Fibroblast of lung (primary cell): ENCODE measurements at regions not wholly inside any gene's neighbourhood (a gene's known extent, or its start where the extent isn't known, plus 50 kb on each side); places are given as distances from the start of the nearest gene placed in this dataset.

Experiments used
- DNase-seq, 2 donors: peaks; one replicate each; pipeline versions ENCODE4 v3.0.0 to v3.0.0-alpha.2; 2010; ENCODE audit warnings: low read depth in 2 of 2
- H2AFZ ChIP-seq: 2 replicates; pipeline ENCODE4 v1.5.1; 2012; ENCODE audit warnings: low read length, control low read depth, inconsistent platforms
- H3K27ac ChIP-seq: 2 replicates; pipeline ENCODE4 v1.5.1; 2011; ENCODE audit warnings: low read length, control low read depth; ENCODE audit not compliant: insufficient read depth
- H3K27me3 ChIP-seq: 2 replicates; pipeline ENCODE4 v1.5.1; 2011; ENCODE audit warnings: mild to moderate bottlenecking, low read length; ENCODE audit not compliant: control insufficient read depth, insufficient read depth
- H3K36me3 ChIP-seq: 2 replicates; pipeline ENCODE4 v1.5.1; 2011; ENCODE audit warnings: low read length; ENCODE audit not compliant: control insufficient read depth, insufficient read depth
- H3K4me1 ChIP-seq: 2 replicates; pipeline ENCODE4 v1.5.1; 2011; ENCODE audit warnings: low read length; ENCODE audit not compliant: control insufficient read depth, insufficient read depth; ENCODE audit errors: extremely low read depth
- H3K4me2 ChIP-seq: 2 replicates; pipeline ENCODE4 v1.5.1; 2011; ENCODE audit warnings: low read length, control low read depth; ENCODE audit not compliant: insufficient read depth; ENCODE audit errors: extremely low read depth
- H3K4me3 ChIP-seq, 4 experiments: fragments of 200-600 bp in 1 of 4; sonication (generic) in 1 of 4; replicated peaks in 1 of 4; 2 replicates each; pipeline ENCODE4 v1.5.1; 2011 to 2016; ENCODE audit warnings: low read length in 4 of 4, low read depth in 3 of 4, mild to moderate bottlenecking in 3 of 4, control low read depth in 2 of 4, inconsistent platforms in 1 of 4, mixed read lengths in 1 of 4; ENCODE audit not compliant: insufficient read depth in 1 of 4; ENCODE audit errors: control extremely low read depth in 1 of 4
- H3K79me2 ChIP-seq: 2 replicates; pipeline ENCODE4 v1.5.1; 2012; ENCODE audit warnings: mild to moderate bottlenecking, low read length, inconsistent platforms; ENCODE audit not compliant: control insufficient read depth, insufficient read depth
- H3K9ac ChIP-seq: 2 replicates; pipeline ENCODE4 v1.5.1; 2011; ENCODE audit warnings: mild to moderate bottlenecking, low read length, control low read depth; ENCODE audit not compliant: insufficient read depth
- H3K9me3 ChIP-seq: 2 replicates; pipeline ENCODE4 v1.5.1; 2012; ENCODE audit warnings: low read depth, low read length; ENCODE audit not compliant: control insufficient read depth, insufficient read depth
- H4K20me1 ChIP-seq: 2 replicates; pipeline ENCODE4 v1.5.1; 2011; ENCODE audit warnings: low read length; ENCODE audit not compliant: control insufficient read depth, insufficient read depth; ENCODE audit errors: extremely low read depth
- EZH2 ChIP-seq: IDR thresholded peaks from 2 replicates; pipeline ENCODE4 v1.5.1; 2012; ENCODE audit warnings: low read length, control low read depth, mild to moderate bottlenecking; ENCODE audit errors: missing control alignments
- TF ChIP-seq, protein P1 (sequence below), 2 donors: IDR thresholded peaks in 1 of 2; conservative IDR thresholded peaks in 1 of 2; 1 replicate in 1 of 2; 2 replicates in 1 of 2; pipeline ENCODE4 v1.5.1; 2011 to 2012; ENCODE audit warnings: low read length in 2 of 2, control low read depth in 1 of 2, inconsistent platforms in 1 of 2, low read depth in 1 of 2, mild to moderate bottlenecking in 1 of 2

DNA sequence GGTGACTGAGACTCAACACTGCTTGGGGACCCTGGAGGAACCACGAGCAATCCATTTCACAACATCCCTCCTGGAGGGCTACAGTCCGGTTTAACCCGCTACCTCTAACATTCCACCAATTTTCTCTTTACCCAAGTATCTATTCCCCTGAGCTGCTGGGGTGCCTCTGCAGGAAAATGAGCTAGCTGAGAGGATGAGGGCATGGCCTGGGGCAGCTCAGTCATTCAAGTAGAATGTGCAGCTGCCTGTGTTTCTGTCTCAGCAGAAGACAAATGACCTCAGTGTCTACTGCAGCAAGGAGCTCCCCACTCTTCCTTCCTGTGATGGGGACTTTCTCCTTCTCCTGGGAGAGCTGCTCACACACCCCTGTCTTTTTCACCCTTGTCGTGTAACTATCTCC is 120.8 kb downstream of the ZNF518B start:
- Histone ChIP-seq H4K20me1 (no peaks in the 10 kb centered on the region), H3K4me2 (no peak overlapping the region), H3K4me3 (no peak overlapping the region), H3K27me3 (no peaks in the 10 kb centered on the region), H2AFZ (no peak overlapping the region), H3K9me3 (no peaks in the 10 kb centered on the region), H3K36me3 (no peaks in the 10 kb centered on the region), H3K27ac (no peak overlapping the region), H3K9ac (no peak overlapping the region), H3K4me1 (no peaks in the 10 kb centered on the region), H3K79me2 (no peaks in the 10 kb centered on the region)
- TF ChIP-seq, protein P1, sequence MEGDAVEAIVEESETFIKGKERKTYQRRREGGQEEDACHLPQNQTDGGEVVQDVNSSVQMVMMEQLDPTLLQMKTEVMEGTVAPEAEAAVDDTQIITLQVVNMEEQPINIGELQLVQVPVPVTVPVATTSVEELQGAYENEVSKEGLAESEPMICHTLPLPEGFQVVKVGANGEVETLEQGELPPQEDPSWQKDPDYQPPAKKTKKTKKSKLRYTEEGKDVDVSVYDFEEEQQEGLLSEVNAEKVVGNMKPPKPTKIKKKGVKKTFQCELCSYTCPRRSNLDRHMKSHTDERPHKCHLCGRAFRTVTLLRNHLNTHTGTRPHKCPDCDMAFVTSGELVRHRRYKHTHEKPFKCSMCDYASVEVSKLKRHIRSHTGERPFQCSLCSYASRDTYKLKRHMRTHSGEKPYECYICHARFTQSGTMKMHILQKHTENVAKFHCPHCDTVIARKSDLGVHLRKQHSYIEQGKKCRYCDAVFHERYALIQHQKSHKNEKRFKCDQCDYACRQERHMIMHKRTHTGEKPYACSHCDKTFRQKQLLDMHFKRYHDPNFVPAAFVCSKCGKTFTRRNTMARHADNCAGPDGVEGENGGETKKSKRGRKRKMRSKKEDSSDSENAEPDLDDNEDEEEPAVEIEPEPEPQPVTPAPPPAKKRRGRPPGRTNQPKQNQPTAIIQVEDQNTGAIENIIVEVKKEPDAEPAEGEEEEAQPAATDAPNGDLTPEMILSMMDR (conservative IDR thresholded peaks at IDR 0.05 in 1 of 2, IDR thresholded peaks at IDR 0.05 in 1 of 2; ENCODE audit: low read depth in 1 of 2, low read length in 2 of 2) = no peak
- no peak for TF ChIP-seq EZH2
- no peak for DNase-seq

DNA sequence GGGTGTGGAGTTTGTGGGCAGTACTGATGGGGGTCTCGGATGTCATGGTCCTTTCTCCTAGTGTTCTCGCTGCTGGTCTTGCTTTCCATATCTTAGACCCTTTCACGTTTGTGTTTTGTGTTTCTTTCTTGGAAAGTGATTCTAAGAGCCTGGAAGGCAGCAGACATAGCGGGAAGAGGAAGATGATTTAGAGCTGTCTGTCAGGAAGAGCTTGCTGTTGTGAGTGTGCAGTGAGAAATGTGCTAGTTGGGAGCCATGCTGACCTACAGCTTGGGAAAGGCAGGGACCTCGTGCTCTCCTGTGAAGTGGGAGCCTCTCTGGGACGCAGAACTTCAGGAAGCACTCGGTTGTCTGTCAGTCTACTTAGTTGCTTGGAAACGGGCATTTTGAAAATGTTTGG is 122.2 kb downstream of the ZNF518B start:
- no peak overlapping the region for H3K27ac ChIP-seq
- H3K79me2 ChIP-seq = no peaks in the 10 kb centered on the region
- TF ChIP-seq, protein P1 (conservative IDR thresholded peaks at IDR 0.05 in 1 of 2, IDR thresholded peaks at IDR 0.05 in 1 of 2; ENCODE audit: low read depth in 1 of 2, low read length in 2 of 2) = no peak
- no peak for TF ChIP-seq EZH2
- no peaks in the 10 kb centered on the region for H3K27me3 ChIP-seq
- no peaks in the 10 kb centered on the region for H3K9me3 ChIP-seq
- no peak overlapping the region for H3K4me3 ChIP-seq
- no peaks in the 10 kb centered on the region for H4K20me1 ChIP-seq
- no peaks in the 10 kb centered on the region for H3K36me3 ChIP-seq
- no peak overlapping the region for H2AFZ ChIP-seq
- no peak overlapping the region for H3K9ac ChIP-seq
- H3K4me2 ChIP-seq = no peak overlapping the region
- H3K4me1 ChIP-seq = no peaks in the 10 kb centered on the region
- no peak for DNase-seq

DNA sequence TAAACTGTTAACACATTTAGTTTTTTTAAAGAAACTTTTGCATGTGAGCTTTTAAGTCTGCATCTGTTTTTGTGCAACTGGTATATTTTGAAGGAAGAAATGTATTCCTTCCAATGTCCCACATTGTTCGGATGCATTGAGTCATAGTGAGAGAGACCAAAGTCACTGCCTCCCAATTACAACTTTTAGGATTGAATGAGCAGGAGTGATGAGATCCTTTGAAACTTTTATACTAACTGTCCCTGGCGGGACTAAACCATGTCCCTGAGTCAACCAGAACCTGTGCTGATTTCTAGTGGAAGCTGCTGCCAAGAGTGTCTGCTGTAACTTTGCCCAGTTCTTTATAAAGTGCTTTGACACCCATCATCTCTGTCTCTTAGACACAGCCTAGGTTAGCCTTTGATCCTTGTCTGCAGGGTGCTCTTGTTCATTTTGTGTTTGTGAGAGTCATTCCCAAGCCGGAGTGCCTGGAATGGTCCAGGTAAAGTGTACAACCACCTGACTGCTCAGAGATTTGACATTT is 122.7 kb downstream of the ZNF518B start:
- DNase-seq = no peak
- H3K27me3 ChIP-seq = no peaks in the 10 kb centered on the region
- no peaks in the 10 kb centered on the region for H3K4me1 ChIP-seq
- H3K9ac ChIP-seq = no peak overlapping the region
- no peak overlapping the region for H3K4me3 ChIP-seq
- H3K27ac ChIP-seq = no peak overlapping the region
- TF ChIP-seq, protein P1 (conservative IDR thresholded peaks at IDR 0.05 in 1 of 2, IDR thresholded peaks at IDR 0.05 in 1 of 2; ENCODE audit: low read depth in 1 of 2, low read length in 2 of 2) = no peak
- TF ChIP-seq EZH2 = no peak
- no peaks in the 10 kb centered on the region for H4K20me1 ChIP-seq
- no peaks in the 10 kb centered on the region for H3K9me3 ChIP-seq
- no peaks in the 10 kb centered on the region for H3K79me2 ChIP-seq
- H2AFZ ChIP-seq = no peak overlapping the region
- H3K4me2 ChIP-seq = no peak overlapping the region
- H3K36me3 ChIP-seq = no peaks in the 10 kb centered on the region
